22Rv1 (cell line): ENCODE measurements at regions not wholly inside any gene's neighbourhood (a gene's known extent, or its start where the extent isn't known, plus 50 kb on each side); places are given as distances from the start of the nearest gene placed in this dataset.

Experiments used
- H3K27ac ChIP-seq: fragments of 450-650 bp; 2 replicates; pipeline ENCODE4 v1.5.1; 2017
- ZFX ChIP-seq: fragments of 450-650 bp; IDR thresholded peaks from 2 replicates; pipeline ENCODE4 v1.6.1; 2017; ENCODE audit warnings: antibody characterized with exemption, borderline replicate concordance
- TF ChIP-seq, protein P1 (sequence below): fragments of 450-650 bp; IDR thresholded peaks from 2 replicates; pipeline ENCODE4 v1.5.1; 2017; ENCODE audit warnings: mild to moderate bottlenecking

DNA sequence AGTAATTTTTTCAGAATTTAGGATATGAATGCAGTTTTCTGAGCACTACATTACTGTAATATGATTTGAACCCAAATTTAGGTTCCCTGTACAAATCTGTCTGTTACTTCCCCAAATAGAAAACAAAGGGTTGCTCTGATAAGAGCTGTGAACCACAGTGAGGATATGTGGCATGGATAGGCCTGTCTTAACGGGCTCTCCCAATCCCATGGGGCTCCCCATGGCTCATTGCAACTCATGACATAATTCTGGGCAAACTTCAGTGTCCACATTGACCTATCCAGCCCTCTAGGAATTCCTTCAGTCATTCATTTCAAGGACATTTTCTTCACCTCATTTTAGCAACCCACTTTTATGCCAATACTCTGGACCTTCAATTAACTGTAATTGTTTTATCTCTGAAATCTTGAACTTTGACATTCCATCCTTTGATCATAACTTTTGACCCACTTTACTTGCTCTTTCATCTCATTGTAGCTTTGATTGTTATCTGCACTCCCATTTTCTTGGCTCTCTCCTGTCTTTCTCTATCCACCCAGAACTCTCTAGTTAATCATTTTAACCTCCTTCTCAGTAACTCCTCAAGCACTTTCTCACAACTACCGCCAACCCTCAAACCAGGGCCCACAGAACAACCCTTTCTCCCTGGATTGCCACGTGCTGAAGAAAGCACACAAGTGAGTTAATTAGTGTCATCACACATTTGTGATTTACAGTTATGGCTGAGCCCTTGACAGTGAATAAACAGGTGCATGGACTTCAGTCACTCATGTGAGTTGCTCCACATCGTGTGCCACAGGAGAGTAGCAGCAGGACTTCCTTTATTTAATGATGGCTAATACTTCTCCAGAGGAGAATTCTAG, 94.9 kb upstream of the AADACL2 start:
- no peak for TF ChIP-seq ZFX
- TF ChIP-seq, protein P1, sequence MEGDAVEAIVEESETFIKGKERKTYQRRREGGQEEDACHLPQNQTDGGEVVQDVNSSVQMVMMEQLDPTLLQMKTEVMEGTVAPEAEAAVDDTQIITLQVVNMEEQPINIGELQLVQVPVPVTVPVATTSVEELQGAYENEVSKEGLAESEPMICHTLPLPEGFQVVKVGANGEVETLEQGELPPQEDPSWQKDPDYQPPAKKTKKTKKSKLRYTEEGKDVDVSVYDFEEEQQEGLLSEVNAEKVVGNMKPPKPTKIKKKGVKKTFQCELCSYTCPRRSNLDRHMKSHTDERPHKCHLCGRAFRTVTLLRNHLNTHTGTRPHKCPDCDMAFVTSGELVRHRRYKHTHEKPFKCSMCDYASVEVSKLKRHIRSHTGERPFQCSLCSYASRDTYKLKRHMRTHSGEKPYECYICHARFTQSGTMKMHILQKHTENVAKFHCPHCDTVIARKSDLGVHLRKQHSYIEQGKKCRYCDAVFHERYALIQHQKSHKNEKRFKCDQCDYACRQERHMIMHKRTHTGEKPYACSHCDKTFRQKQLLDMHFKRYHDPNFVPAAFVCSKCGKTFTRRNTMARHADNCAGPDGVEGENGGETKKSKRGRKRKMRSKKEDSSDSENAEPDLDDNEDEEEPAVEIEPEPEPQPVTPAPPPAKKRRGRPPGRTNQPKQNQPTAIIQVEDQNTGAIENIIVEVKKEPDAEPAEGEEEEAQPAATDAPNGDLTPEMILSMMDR: no peak

DNA sequence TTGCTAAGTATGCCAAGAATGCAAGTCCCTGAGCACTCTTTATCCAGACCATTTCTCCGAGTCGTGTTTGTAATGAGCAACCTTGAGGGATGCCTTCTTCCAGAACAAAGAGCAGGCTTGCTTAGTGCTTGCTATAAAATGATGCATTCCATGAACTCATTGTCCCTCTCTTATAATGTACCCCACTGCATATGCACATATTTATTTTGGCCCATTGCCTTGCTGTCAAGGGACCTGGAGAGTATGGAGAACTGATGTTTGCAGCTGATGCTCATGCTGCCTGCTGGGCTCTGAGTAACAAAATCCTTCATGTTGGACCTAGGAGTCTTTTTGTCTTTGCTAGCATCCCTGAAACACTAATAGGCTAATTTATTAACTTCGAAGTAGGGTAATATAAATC, 97.8 kb upstream of the AADACL2 start:
- H3K27ac ChIP-seq: no peak overlapping the region
- TF ChIP-seq, protein P1: no peak
- TF ChIP-seq ZFX: no peak

More for the DNA sequence above, 94.9 kb upstream of the AADACL2 start:
- no peak overlapping the region for H3K27ac ChIP-seq

DNA sequence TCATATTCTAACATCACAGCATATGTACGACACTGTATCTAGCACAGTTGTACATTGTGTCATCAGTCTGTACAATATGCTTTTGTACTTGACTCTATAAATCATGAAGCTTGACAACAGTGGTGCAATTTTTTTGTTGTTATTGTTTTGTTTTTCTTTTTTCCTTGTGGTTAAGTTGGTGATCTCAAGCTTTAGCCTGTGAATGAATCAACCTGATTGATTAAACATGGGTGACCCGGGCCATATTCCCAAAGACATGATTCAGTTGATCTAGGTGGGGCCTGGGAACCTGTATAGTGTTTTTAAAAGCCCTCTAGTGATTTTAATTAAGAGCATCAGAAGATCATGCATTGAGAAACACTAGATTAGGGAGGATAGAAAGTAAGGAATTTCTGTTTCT, 101.8 kb upstream of the AADACL2 start:
- no peak overlapping the region for H3K27ac ChIP-seq

GRCh38 chr3:151630938-151631441, 102.7 kb upstream of the AADACL2 start:
- no peak overlapping the region for H3K27ac ChIP-seq
- no peak for TF ChIP-seq ZFX
- TF ChIP-seq, protein P1: no peak

More for the DNA sequence above, 101.8 kb upstream of the AADACL2 start:
- no peak for TF ChIP-seq ZFX
- TF ChIP-seq, protein P1: no peak

DNA sequence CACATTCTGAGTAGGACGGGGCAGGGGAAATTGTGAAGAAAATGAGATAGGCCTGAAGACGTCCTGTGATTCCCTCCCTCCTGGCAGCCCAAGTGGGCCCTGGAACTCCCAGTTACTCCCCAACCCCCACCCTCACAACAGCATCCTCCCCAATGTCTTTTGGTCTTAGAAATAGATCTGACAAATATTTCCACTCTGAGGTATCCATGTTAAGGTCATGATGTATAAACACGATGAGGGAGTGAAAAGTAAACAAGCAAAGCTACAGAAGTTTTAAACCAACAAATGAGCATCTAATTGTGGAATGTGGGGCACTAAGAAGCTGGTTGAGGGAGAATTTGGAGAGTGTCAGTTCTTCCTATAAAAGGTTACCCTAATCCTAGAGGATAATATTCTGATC, 103.7 kb upstream of the AADACL2 start:
- TF ChIP-seq, protein P1: no peak
- no peak for TF ChIP-seq ZFX
- no peak overlapping the region for H3K27ac ChIP-seq

- TF ChIP-seq ZFX: no peak
- TF ChIP-seq, protein P1: no peak
- no peak overlapping the region for H3K27ac ChIP-seq
These were observed 108.1 kb upstream of the AADACL2 start for GRCh38 chr3:151625586-151625985.

GRCh38 chr3:151625086-151625485, 108.6 kb upstream of the AADACL2 start:
- TF ChIP-seq, protein P1: no peak
- TF ChIP-seq ZFX: no peak
- H3K27ac ChIP-seq: no peak overlapping the region
